Esophagus muscularis mucosa (tissue), 3 donors: ENCODE measurements at regions not wholly inside any gene's neighbourhood (a gene's known extent, or its start where the extent isn't known, plus 50 kb on each side); places are given as distances from the start of the nearest gene placed in this dataset.

ENCODE experiments used
- POLR2A ChIP-seq: fragments of 450-650 bp; IDR thresholded peaks from one replicate; pipeline ENCODE4 v1.6.1; 2017; ENCODE audit warnings: antibody characterized with exemption, moderate library complexity, mild to moderate bottlenecking, low read depth
- TF ChIP-seq, protein P1 (sequence below), 3 experiments: fragments of 200-600 bp in 2 of 3; fragments of 450-650 bp in 1 of 3; sonication (generic) in 2 of 3; IDR thresholded peaks; one replicate each; pipeline ENCODE4 v1.5.1; 2017 to 2019; ENCODE audit warnings: antibody characterized with exemption in 3 of 3, mild to moderate bottlenecking in 2 of 3, moderate library complexity in 1 of 3

DNA sequence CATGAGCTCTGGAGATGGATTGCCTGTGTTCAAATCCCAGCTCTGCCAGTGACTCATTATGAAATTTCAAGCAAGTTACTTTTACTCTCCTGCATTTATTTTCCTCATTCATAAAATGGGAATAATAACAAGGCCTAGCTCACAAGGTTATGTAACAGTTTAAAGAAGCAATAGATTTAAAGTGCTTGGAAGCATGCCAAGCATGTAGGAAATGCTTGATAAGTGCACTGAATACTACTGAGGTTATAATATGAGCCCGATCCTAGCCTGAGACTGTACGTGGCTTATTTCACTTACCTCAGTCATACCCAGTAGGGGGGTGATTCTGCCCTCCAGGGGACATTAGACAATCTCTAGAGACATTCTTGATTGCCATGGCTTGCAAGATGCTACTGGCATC is 734.1 kb upstream of the WWC1 start:
- TF ChIP-seq, protein P1, sequence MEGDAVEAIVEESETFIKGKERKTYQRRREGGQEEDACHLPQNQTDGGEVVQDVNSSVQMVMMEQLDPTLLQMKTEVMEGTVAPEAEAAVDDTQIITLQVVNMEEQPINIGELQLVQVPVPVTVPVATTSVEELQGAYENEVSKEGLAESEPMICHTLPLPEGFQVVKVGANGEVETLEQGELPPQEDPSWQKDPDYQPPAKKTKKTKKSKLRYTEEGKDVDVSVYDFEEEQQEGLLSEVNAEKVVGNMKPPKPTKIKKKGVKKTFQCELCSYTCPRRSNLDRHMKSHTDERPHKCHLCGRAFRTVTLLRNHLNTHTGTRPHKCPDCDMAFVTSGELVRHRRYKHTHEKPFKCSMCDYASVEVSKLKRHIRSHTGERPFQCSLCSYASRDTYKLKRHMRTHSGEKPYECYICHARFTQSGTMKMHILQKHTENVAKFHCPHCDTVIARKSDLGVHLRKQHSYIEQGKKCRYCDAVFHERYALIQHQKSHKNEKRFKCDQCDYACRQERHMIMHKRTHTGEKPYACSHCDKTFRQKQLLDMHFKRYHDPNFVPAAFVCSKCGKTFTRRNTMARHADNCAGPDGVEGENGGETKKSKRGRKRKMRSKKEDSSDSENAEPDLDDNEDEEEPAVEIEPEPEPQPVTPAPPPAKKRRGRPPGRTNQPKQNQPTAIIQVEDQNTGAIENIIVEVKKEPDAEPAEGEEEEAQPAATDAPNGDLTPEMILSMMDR (IDR thresholded peaks at IDR 0.05): no peak
- TF ChIP-seq POLR2A: no peak
